ENCODE measurements at regions not wholly inside any gene's neighbourhood (a gene's known extent, or its start where the extent isn't known, plus 50 kb on each side); places are given as distances from the start of the nearest gene placed in this dataset.

GRCh38 chr10:78545756-78546155, 512.1 kb downstream of the RPS24 start:
- no peak overlapping the region for H3K4me3 ChIP-seq (ENCODE audit: severe bottlenecking)
- H3K36me3 ChIP-seq (ENCODE audit: low read depth) = no peaks in the 10 kb centered on the region
- TF ChIP-seq, protein P1, sequence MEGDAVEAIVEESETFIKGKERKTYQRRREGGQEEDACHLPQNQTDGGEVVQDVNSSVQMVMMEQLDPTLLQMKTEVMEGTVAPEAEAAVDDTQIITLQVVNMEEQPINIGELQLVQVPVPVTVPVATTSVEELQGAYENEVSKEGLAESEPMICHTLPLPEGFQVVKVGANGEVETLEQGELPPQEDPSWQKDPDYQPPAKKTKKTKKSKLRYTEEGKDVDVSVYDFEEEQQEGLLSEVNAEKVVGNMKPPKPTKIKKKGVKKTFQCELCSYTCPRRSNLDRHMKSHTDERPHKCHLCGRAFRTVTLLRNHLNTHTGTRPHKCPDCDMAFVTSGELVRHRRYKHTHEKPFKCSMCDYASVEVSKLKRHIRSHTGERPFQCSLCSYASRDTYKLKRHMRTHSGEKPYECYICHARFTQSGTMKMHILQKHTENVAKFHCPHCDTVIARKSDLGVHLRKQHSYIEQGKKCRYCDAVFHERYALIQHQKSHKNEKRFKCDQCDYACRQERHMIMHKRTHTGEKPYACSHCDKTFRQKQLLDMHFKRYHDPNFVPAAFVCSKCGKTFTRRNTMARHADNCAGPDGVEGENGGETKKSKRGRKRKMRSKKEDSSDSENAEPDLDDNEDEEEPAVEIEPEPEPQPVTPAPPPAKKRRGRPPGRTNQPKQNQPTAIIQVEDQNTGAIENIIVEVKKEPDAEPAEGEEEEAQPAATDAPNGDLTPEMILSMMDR (IDR thresholded peaks at IDR 0.05; ENCODE audit: poor library complexity, severe bottlenecking) = no peak
- ATAC-seq (ENCODE audit: low read depth) (no peak), DNase-seq (ENCODE audit: low spot score) (no peak)
- no peaks in the 10 kb centered on the region for H3K9me3 ChIP-seq (ENCODE audit: severe bottlenecking)
- peaks cover 27% of the 10 kb centered on the region for H3K27me3 ChIP-seq (ENCODE audit: insufficient read depth, poor library complexity, severe bottlenecking)
- no peak overlapping the region for H3K27ac ChIP-seq (ENCODE audit: poor library complexity, severe bottlenecking)
- H3K4me1 ChIP-seq (ENCODE audit: insufficient read depth, poor library complexity, severe bottlenecking) = no peaks in the 10 kb centered on the region

DNA sequence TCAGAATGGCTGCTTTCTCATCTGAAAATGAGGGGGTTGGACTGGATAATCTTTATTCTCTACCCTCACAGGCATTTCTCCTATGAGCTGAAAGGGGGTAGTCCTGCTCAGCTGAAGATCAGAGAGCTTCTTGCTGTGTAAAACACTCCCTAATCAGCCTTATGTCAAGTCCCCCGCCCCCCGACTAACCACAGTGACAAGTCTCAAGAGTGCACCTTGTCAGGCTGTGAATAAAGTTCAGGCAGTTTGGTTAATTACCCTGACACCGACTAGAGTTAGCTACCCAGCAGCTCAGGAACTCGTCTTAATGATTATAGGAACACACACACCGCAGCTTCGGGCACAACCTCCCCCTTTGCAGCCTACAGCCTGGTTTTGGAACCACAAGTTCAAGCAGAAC, 513.7 kb downstream of the RPS24 start:
- Histone ChIP-seq H3K4me1 (ENCODE audit: insufficient read depth, poor library complexity, severe bottlenecking) (no peaks in the 10 kb centered on the region), H3K9me3 (ENCODE audit: severe bottlenecking) (no peaks in the 10 kb centered on the region), H3K27ac (ENCODE audit: poor library complexity, severe bottlenecking) (no peak overlapping the region), H3K27me3 (ENCODE audit: insufficient read depth, poor library complexity, severe bottlenecking) (peaks cover 27% of the 10 kb centered on the region), H3K36me3 (ENCODE audit: low read depth) (no peaks in the 10 kb centered on the region), H3K4me3 (ENCODE audit: severe bottlenecking) (no peak overlapping the region)
- ATAC-seq (ENCODE audit: low read depth) = no peak
- TF ChIP-seq, protein P1 (IDR thresholded peaks at IDR 0.05; ENCODE audit: poor library complexity, severe bottlenecking) = no peak
- DNase-seq (ENCODE audit: low spot score) = no peak

GRCh38 chr10:78547905-78548304, 514.2 kb downstream of the RPS24 start:
- DNase-seq (ENCODE audit: low spot score) = no peak
- Histone ChIP-seq H3K27me3 (ENCODE audit: insufficient read depth, poor library complexity, severe bottlenecking) (peaks cover 27% of the 10 kb centered on the region), H3K4me1 (ENCODE audit: insufficient read depth, poor library complexity, severe bottlenecking) (no peaks in the 10 kb centered on the region), H3K27ac (ENCODE audit: poor library complexity, severe bottlenecking) (no peak overlapping the region), H3K4me3 (ENCODE audit: severe bottlenecking) (no peak overlapping the region), H3K9me3 (ENCODE audit: severe bottlenecking) (no peaks in the 10 kb centered on the region), H3K36me3 (ENCODE audit: low read depth) (no peaks in the 10 kb centered on the region)
- ATAC-seq (ENCODE audit: low read depth) = no peak
- TF ChIP-seq, protein P1 (IDR thresholded peaks at IDR 0.05; ENCODE audit: poor library complexity, severe bottlenecking) = no peak

- ATAC-seq (ENCODE audit: low read depth) (no peak), DNase-seq (ENCODE audit: low spot score) (no peak)
- Histone ChIP-seq H3K27ac (ENCODE audit: poor library complexity, severe bottlenecking) (no peak overlapping the region), H3K36me3 (ENCODE audit: low read depth) (no peaks in the 10 kb centered on the region), H3K4me1 (ENCODE audit: insufficient read depth, poor library complexity, severe bottlenecking) (no peaks in the 10 kb centered on the region), H3K9me3 (ENCODE audit: severe bottlenecking) (no peaks in the 10 kb centered on the region), H3K27me3 (ENCODE audit: insufficient read depth, poor library complexity, severe bottlenecking) (peaks cover 26% of the 10 kb centered on the region), H3K4me3 (ENCODE audit: severe bottlenecking) (no peak overlapping the region)
- TF ChIP-seq, protein P1 (IDR thresholded peaks at IDR 0.05; ENCODE audit: poor library complexity, severe bottlenecking) = no peak
These were observed 514.7 kb downstream of the RPS24 start for GRCh38 chr10:78548369-78548768.

- peak; percentile 48; the same call in 2 of the 3 replicates for ATAC-seq (ENCODE audit: low read depth)
- no peaks in the 10 kb centered on the region for H3K36me3 ChIP-seq (ENCODE audit: low read depth)
- H3K4me1 ChIP-seq (ENCODE audit: insufficient read depth, poor library complexity, severe bottlenecking) = no peaks in the 10 kb centered on the region
- H3K27me3 ChIP-seq (ENCODE audit: insufficient read depth, poor library complexity, severe bottlenecking) = peaks cover 23% of the 10 kb centered on the region
- DNase-seq (ENCODE audit: low spot score) = no peak
- no peaks in the 10 kb centered on the region for H3K9me3 ChIP-seq (ENCODE audit: severe bottlenecking)
- no peak overlapping the region for H3K27ac ChIP-seq (ENCODE audit: poor library complexity, severe bottlenecking)
- no peak overlapping the region for H3K4me3 ChIP-seq (ENCODE audit: severe bottlenecking)
- TF ChIP-seq, protein P1 (IDR thresholded peaks at IDR 0.05; ENCODE audit: poor library complexity, severe bottlenecking) = no peak
These were observed 515.7 kb downstream of the RPS24 start for GRCh38 chr10:78549140-78549935.
